H1 (cell line): ENCODE measurements at regions not wholly inside any gene's neighbourhood (a gene's known extent, or its start where the extent isn't known, plus 50 kb on each side); places are given as distances from the start of the nearest gene placed in this dataset.

Experiments
- NRF1 ChIP-seq: IDR thresholded peaks from 2 replicates; pipeline ENCODE4 v1.6.1; 2011; ENCODE audit warnings: mild to moderate bottlenecking, low read depth, low read length, improper control_type of control experiment
- POLR2AphosphoS5 ChIP-seq: IDR thresholded peaks from 2 replicates; pipeline ENCODE4 v1.6.1; 2011; ENCODE audit warnings: low read depth, low read length
- POU5F1 ChIP-seq: IDR thresholded peaks from 2 replicates; pipeline ENCODE4 v1.6.1; 2011; ENCODE audit warnings: low read depth, mild to moderate bottlenecking, low read length, moderate library complexity
- USF2 ChIP-seq: IDR thresholded peaks from 2 replicates; pipeline ENCODE4 v1.6.1; 2011; ENCODE audit warnings: low read length, improper control_type of control experiment

GRCh38 chr4:123606336-123606735 is 209.7 kb downstream of the SPRY1 start (continued):
- TF ChIP-seq NRF1 (no peak), POU5F1 (no peak), POLR2AphosphoS5 (no peak), USF2 (no peak)
